ENCODE measurements at regions not wholly inside any gene's neighbourhood (a gene's known extent, or its start where the extent isn't known, plus 50 kb on each side); places are given as distances from the start of the nearest gene placed in this dataset.

DNA sequence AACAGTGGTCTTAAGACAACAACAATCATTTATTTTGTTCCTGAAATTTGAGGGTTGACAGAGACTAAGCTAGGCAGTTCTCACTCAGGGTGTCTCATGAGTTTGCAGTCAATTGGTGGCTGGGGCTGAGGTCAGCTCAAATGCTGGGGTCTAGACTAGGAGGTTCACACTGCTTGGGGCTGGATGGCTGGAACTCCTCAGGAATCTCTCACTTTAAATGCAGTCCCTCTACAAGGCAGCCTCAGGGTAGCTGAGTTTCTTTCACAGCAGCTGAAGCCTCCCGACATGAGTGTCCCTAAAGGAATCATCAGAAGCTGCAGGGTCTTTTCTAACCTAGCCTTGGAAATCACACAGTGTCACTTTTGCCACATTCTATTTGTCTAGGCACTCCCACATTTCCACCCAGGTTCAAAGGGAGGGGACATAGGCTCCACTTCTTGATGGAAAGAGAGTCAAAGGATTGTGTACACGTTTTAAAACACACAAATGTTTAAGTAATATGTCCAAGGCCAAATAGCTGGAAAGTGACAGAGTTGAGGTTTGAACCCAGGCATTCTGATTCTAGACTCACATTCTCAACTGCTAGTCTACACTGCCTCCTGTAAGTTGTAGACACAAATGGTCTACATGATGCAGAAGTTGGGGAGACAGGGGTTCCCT, 133.8 kb downstream of the ZFP36L2 start:
- WGBS, 2 experiments (ENCODE audit: insufficient coverage in 2 of 2): 73 to 78% methylated on average over 1 of the region's 2 CpGs
- Histone ChIP-seq H3K4me3 (ENCODE audit: extremely low read depth, insufficient read depth, low read length, poor library complexity, severe bottlenecking) (no peak overlapping the region), H3K4me1 (ENCODE audit: control insufficient read depth, insufficient read depth, low read length, poor library complexity, severe bottlenecking) (peaks cover 13% of the 10 kb centered on the region)

DNA sequence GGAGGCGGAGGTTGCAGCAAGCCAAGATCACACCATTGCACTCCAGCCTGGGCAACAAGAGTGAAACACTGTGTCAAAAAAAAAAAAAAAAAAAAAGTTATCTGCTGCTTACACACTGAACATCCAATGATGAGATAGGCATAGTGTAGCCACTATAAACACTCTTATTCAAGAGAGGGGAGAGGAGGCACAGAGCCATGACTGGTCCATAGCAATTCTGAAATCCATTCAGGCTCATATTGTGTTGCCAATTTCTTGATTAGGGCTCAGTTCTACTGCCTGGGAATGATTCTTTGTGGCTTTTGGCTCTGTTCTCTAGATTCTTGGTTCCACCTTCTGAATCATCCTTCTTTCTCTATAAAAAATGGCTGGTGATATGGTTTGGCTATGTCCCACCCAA, 136.1 kb downstream of the ZFP36L2 start:
- peaks cover 12% of the 10 kb centered on the region for H3K9me3 ChIP-seq (ENCODE audit: control insufficient read depth, low read length)
- H3K27ac ChIP-seq (ENCODE audit: low read depth, low read length, severe bottlenecking): no peak overlapping the region
- H3K4me1 ChIP-seq (ENCODE audit: control insufficient read depth, insufficient read depth, low read length, poor library complexity, severe bottlenecking): peaks cover 33% of the 10 kb centered on the region
- no peaks in the 10 kb centered on the region for H3K36me3 ChIP-seq (ENCODE audit: control insufficient read depth, insufficient read depth, low read length)
- WGBS, 2 experiments (ENCODE audit: insufficient coverage in 2 of 2): no CpG with 5 or more reads among the region's 1 CpG
- H3K4me3 ChIP-seq (ENCODE audit: extremely low read depth, insufficient read depth, low read length, poor library complexity, severe bottlenecking): no peak overlapping the region

More for the DNA sequence above, 133.8 kb downstream of the ZFP36L2 start:
- Histone ChIP-seq H3K9me3 (ENCODE audit: control insufficient read depth, low read length) (peaks cover 12% of the 10 kb centered on the region), H3K27ac (ENCODE audit: low read depth, low read length, severe bottlenecking) (no peak overlapping the region), H3K36me3 (ENCODE audit: control insufficient read depth, insufficient read depth, low read length) (no peaks in the 10 kb centered on the region)

DNA sequence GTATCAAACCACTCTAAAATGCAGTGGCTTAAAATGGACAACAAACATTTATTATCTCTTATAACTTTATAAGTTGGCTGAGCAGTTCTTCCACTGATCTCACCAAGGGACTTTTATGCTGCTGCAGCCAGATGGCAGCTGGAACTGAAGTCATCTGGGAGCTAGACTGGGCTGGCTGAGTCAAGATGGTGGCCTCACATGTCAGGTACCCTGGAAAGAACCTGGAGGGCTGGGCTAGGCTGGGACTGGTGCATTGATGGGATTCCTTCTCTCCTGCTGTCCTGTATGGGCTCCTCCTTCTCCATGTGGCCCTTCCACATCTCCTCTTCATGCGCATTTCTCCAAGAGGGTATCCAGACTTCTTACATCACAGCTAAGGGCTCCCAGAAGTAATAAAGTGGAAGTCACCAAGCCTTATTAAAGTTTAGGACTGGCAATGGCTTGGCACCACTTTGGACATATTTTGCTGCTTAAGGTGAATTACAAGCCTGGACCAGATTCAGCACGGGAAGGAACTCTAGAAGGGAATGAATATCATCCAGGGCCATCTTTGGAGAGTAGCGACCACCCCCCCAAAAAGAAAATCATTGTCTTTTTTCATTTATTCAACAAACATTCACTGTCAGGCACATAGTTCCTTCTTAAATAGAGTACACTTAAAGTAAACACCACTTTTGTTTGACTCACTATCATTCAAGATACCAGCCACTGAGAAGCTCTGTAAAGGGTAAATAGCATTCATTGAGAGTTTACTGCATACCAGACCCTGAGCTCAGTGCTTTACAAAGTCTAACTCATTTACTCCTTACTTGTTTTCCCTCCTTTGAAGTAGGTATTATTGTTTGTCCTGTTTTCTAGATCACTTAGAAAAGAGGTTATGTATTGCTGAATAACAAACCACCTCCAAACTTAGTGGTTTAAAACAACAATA, 138.0 kb downstream of the ZFP36L2 start:
- Histone ChIP-seq H3K9me3 (ENCODE audit: control insufficient read depth, low read length) (peaks cover 8% of the 10 kb centered on the region), H3K4me3 (ENCODE audit: extremely low read depth, insufficient read depth, low read length, poor library complexity, severe bottlenecking) (no peak overlapping the region), H3K36me3 (ENCODE audit: control insufficient read depth, insufficient read depth, low read length) (no peaks in the 10 kb centered on the region), H3K27ac (ENCODE audit: low read depth, low read length, severe bottlenecking) (peak overlapping the region; percentile 71), H3K4me1 (ENCODE audit: control insufficient read depth, insufficient read depth, low read length, poor library complexity, severe bottlenecking) (peaks cover 52% of the 10 kb centered on the region)
- 100% methylated on average over 2 of the region's 3 CpGs; no CpG with 5 or more reads in 1 of the 2 experiments for WGBS, 2 experiments (ENCODE audit: insufficient coverage in 2 of 2)

DNA sequence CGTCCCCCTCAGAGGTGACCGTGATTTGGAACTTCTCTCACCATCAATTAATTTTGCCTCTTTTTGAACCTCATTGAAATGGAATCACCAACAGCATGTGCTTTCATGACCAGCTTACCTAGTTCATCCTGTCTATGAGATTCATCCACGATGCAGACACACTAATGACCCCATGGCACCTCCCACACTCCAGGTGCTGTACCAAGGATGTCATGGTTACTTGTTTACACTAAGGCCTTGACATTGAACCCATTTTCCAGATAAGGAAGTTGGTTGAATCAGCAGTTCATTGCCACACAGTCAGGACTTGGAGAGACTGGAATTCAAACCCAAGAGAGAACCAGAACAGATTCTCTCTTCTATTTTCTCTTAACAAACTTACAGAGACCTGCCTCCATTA, 139.0 kb downstream of the ZFP36L2 start:
- H3K4me3 ChIP-seq (ENCODE audit: extremely low read depth, insufficient read depth, low read length, poor library complexity, severe bottlenecking): no peak overlapping the region
- H3K4me1 ChIP-seq (ENCODE audit: control insufficient read depth, insufficient read depth, low read length, poor library complexity, severe bottlenecking): peaks cover 62% of the 10 kb centered on the region
- H3K27ac ChIP-seq (ENCODE audit: low read depth, low read length, severe bottlenecking): peak overlapping the region; percentile 98
- whole genome bisulfite sequencing, 2 experiments (ENCODE audit: insufficient coverage in 2 of 2): 96 to 97% methylated on average over 2 to 3 of the region's 3 CpGs
- H3K36me3 ChIP-seq (ENCODE audit: control insufficient read depth, insufficient read depth, low read length): no peaks in the 10 kb centered on the region
- H3K9me3 ChIP-seq (ENCODE audit: control insufficient read depth, low read length): peaks cover 8% of the 10 kb centered on the region

DNA sequence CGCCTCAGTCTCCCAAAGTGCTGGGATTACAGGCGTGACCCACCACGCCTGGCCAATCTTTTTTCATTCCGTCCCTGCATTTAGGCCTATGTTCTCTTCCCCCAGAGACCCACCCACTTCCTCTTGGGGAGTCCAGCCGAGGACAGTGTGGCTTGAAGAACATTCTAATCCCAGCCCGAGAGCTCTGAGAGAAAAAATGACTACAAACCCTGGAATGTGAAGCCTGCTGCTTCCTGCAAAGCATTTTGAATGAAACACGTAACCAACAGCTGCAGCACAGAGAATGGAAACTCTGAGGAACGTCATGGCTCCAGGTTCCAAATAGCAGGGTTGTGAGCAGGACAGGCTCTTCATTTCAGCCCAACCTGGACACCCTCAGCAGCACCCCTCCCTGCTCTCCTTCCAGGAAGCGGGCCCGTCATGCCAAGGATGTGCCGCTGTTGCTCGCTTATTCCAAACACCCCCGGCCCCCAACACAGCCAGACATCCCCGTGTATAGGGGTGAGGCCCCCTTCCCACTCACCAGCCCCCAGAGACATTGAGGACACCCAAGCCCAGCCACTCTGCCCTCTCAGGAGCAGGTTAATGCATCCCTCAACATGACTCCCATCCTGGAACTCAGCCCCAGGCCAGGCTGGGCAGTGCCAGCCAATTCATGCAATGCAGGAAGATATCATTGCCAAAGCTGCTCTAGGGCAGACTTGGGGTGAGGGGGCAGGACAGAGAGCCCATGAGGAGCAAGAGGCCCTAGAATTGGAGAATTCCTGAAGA, 139.8 kb downstream of the ZFP36L2 start:
- Histone ChIP-seq H3K27ac (ENCODE audit: low read depth, low read length, severe bottlenecking) (peak overlapping the region; percentile 98), H3K9me3 (ENCODE audit: control insufficient read depth, low read length) (peaks cover 8% of the 10 kb centered on the region), H3K4me3 (ENCODE audit: extremely low read depth, insufficient read depth, low read length, poor library complexity, severe bottlenecking) (no peak overlapping the region), H3K36me3 (ENCODE audit: control insufficient read depth, insufficient read depth, low read length) (no peaks in the 10 kb centered on the region), H3K4me1 (ENCODE audit: control insufficient read depth, insufficient read depth, low read length, poor library complexity, severe bottlenecking) (peaks cover 70% of the 10 kb centered on the region)
- 51 to 69% methylated on average over 7 to 12 of the region's 14 CpGs for WGBS, 2 experiments (ENCODE audit: insufficient coverage in 2 of 2)

DNA sequence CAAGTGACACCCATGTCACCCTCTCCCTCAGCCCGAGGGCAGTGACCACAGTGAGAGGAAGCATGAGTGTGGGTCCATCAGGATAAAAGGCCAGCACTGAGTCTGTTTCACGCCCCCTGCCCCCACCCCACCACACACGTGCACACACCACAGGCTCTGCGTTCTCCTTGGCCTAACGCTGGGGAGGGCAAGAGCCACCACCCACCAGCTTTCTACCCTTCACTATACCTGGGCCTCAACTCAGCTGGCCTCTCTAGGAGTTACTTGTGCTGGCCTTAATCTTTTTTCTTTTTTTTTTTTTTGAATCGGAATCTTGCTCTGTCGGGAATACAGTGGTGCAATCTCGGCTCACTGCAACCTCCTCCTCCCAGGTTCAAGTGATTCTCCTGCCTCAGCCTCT, 140.5 kb downstream of the ZFP36L2 start:
- peak overlapping the region; percentile 98 for H3K27ac ChIP-seq (ENCODE audit: low read depth, low read length, severe bottlenecking)
- 88 to 90% methylated on average over 4 to 7 of the region's 8 CpGs for WGBS, 2 experiments (ENCODE audit: insufficient coverage in 2 of 2)
- H3K36me3 ChIP-seq (ENCODE audit: control insufficient read depth, insufficient read depth, low read length): no peaks in the 10 kb centered on the region
- peaks cover 72% of the 10 kb centered on the region for H3K4me1 ChIP-seq (ENCODE audit: control insufficient read depth, insufficient read depth, low read length, poor library complexity, severe bottlenecking)
- peaks cover 6% of the 10 kb centered on the region for H3K9me3 ChIP-seq (ENCODE audit: control insufficient read depth, low read length)
- H3K4me3 ChIP-seq (ENCODE audit: extremely low read depth, insufficient read depth, low read length, poor library complexity, severe bottlenecking): no peak overlapping the region

DNA sequence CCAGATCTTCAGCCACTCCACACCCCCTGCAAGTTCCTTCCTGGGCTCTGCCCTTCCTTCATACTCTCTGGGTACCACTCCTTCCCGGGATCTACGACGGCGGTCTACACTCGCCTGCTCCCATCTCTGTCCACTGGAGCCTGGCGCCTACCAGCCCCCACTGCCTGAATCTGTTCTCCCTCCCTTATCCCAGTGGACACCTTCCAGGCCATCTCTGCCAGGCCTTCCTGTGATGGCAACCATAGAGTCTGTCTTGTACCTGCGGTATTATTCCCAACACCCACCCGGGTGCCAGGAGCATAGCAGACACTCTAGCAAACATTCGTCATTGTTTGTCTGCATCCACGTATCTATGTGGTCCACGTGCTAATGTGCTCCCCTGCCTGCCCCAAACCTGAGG, 140.9 kb downstream of the ZFP36L2 start:
- Histone ChIP-seq H3K4me3 (ENCODE audit: extremely low read depth, insufficient read depth, low read length, poor library complexity, severe bottlenecking) (no peak overlapping the region), H3K9me3 (ENCODE audit: control insufficient read depth, low read length) (peaks cover 3% of the 10 kb centered on the region), H3K27ac (ENCODE audit: low read depth, low read length, severe bottlenecking) (peak overlapping the region; percentile 98), H3K36me3 (ENCODE audit: control insufficient read depth, insufficient read depth, low read length) (no peaks in the 10 kb centered on the region), H3K4me1 (ENCODE audit: control insufficient read depth, insufficient read depth, low read length, poor library complexity, severe bottlenecking) (peaks cover 72% of the 10 kb centered on the region)
- WGBS, 2 experiments (ENCODE audit: insufficient coverage in 2 of 2): 96 to 98% methylated on average over 11 of the region's 11 CpGs

DNA sequence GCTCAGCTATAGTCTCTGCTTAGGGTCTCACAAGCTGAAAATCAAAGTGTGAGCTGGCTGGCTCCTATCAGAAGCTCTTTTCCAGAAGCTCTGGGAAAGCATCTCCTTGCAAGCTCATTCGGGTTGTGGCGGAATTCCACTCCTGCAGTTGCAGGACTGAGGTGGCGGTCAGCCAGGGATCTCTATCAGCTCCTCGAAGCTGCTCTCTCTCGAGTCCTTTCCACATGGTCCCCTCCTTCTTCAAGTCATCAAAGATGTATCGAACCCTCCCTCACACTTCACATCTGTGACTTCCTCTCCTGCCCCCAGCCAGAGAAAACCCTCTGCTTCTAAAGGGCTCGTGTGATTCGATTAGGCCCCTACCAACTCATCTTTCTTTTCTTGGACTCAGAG, 141.7 kb downstream of the ZFP36L2 start:
- Histone ChIP-seq H3K9me3 (ENCODE audit: control insufficient read depth, low read length) (no peaks in the 10 kb centered on the region), H3K36me3 (ENCODE audit: control insufficient read depth, insufficient read depth, low read length) (no peaks in the 10 kb centered on the region), H3K4me3 (ENCODE audit: extremely low read depth, insufficient read depth, low read length, poor library complexity, severe bottlenecking) (no peak overlapping the region), H3K4me1 (ENCODE audit: control insufficient read depth, insufficient read depth, low read length, poor library complexity, severe bottlenecking) (peaks cover 72% of the 10 kb centered on the region), H3K27ac (ENCODE audit: low read depth, low read length, severe bottlenecking) (peak overlapping the region; percentile 98)
- WGBS, 2 experiments (ENCODE audit: insufficient coverage in 2 of 2): 75 to 79% methylated on average over 6 to 8 of the region's 8 CpGs

DNA sequence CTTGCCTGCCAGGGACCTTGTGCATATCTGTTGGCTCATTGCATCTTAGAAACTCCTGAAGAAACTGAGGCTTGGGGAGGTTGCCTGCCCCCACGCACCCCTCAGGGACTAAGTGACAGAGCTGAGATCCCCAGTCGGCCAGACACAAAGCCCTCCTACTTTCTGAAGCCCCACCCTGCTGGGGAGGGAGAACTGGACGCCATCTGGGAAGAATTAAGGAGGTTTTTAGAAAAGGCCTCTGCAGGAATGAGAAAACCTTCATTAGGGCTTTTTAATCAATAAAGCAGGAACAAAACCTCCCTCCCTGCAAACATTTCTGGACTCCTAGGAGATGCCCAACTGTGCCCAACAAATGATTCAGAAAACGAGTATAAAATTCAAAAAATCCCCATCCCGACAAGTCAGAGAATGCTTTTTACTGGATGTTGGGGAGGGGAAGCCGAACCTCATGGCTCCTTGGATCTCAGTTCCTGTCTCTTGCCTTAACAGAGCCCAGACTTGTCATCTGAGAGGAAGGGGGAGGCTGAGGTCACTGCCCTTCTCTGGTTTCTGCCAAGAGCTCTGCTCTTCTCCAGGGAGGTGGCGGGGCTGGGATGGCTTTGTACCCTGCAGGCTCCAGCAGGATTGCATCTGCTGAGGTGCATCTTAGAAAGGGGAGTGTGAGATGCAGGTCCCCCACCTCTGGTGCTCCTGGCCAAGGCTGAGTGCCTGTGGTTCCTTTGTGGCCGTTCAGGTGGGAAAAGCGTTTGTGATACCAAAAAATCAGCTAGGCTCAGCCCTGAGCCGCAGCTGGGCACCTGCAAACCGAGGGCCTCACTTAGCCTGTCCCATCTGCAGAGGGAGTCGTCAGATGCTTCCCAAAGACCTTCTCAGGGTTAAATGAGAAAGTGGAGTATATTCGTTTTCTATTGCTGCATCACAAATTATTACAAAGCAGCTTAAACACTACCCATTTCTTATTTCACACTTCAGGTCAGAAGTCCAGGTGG, 142.4 kb downstream of the ZFP36L2 start:
- no peaks in the 10 kb centered on the region for H3K36me3 ChIP-seq (ENCODE audit: control insufficient read depth, insufficient read depth, low read length)
- H3K9me3 ChIP-seq (ENCODE audit: control insufficient read depth, low read length): no peaks in the 10 kb centered on the region
- WGBS, 2 experiments (ENCODE audit: insufficient coverage in 2 of 2): 65 to 87% methylated on average over 5 to 6 of the region's 13 CpGs
- H3K27ac ChIP-seq (ENCODE audit: low read depth, low read length, severe bottlenecking): peak overlapping the region; percentile 98
- H3K4me3 ChIP-seq (ENCODE audit: extremely low read depth, insufficient read depth, low read length, poor library complexity, severe bottlenecking): no peak overlapping the region
- H3K4me1 ChIP-seq (ENCODE audit: control insufficient read depth, insufficient read depth, low read length, poor library complexity, severe bottlenecking): peaks cover 70% of the 10 kb centered on the region
